PC-9 (cell line): ENCODE measurements at regions not wholly inside any gene's neighbourhood (a gene's known extent, or its start where the extent isn't known, plus 50 kb on each side); places are given as distances from the start of the nearest gene placed in this dataset.

Experiments
- BruUV-seq: library from RNA; stranded (reverse); fragments of 400-500 nt; replicated peaks from 2 replicates; lab custom pipeline; 2021; lab: Mats Ljungman, UMichigan
- CTCF ChIA-PET: fragments of 300-600 bp; sonication (Branson Sonifier 250); formaldehyde crosslinking; loops from one replicate; lab custom pipeline; 2022; ENCODE audit warnings: antibody characterized with exemption; lab: Charles Lee
- POLR2A ChIA-PET: fragments of 300-600 bp; sonication (Branson Sonifier 250); formaldehyde crosslinking; loops from one replicate; lab custom pipeline; 2022; ENCODE audit warnings: antibody characterized with exemption; ENCODE audit not compliant: unreplicated experiment; lab: Charles Lee
- DNase-seq, 2 experiments: peaks; one replicate each; pipeline versions ENCODE4 v3.0.0 to v3.0.0-alpha.2; 2015 to 2022; ENCODE audit warnings: mixed read lengths in 1 of 2
- H2AFZ ChIP-seq: fragments of 200-600 bp; sonication (generic); 2 replicates; pipeline ENCODE4 v1.8.1; 2017; ENCODE audit warnings: antibody characterized with exemption
- H3F3A ChIP-seq: fragments of 200-600 bp; sonication (generic); 2 replicates; pipeline ENCODE4 v1.8.1; 2017; ENCODE audit warnings: antibody characterized with exemption, mild to moderate bottlenecking, low read depth; ENCODE audit not compliant: insufficient read depth
- H3K27ac ChIP-seq: fragments of 200-600 bp; sonication (generic); 2 replicates; pipeline ENCODE4 v1.6.1; 2016; ENCODE audit warnings: mixed run types
- H3K27me3 ChIP-seq: fragments of 200-600 bp; sonication (generic); 2 replicates; pipeline ENCODE4 v1.6.1; 2016; ENCODE audit warnings: low read depth, mixed run types; ENCODE audit not compliant: insufficient read depth
- H3K36me3 ChIP-seq: fragments of 200-600 bp; sonication (generic); 2 replicates; pipeline ENCODE4 v1.6.1; 2016; ENCODE audit warnings: low read depth, mixed run types
- H3K4me1 ChIP-seq: fragments of 200-600 bp; sonication (generic); replicated peaks from 2 replicates; pipeline ENCODE4 v1.6.1; 2016; ENCODE audit warnings: mixed run types; ENCODE audit not compliant: insufficient read depth
- H3K4me2 ChIP-seq: fragments of 200-600 bp; sonication (generic); 2 replicates; pipeline ENCODE4 v1.6.1; 2017; ENCODE audit warnings: mixed run types
- H3K4me3 ChIP-seq: fragments of 200-600 bp; sonication (generic); 2 replicates; pipeline ENCODE4 v1.6.1; 2016; ENCODE audit warnings: mixed run types
- H3K79me2 ChIP-seq: fragments of 200-600 bp; sonication (generic); 2 replicates; pipeline ENCODE4 v1.6.1; 2017; ENCODE audit warnings: low read depth, mixed run types
- H3K9me2 ChIP-seq: fragments of 200-600 bp; sonication (generic); 2 replicates; pipeline ENCODE4 v1.8.1; 2017; ENCODE audit warnings: mild to moderate bottlenecking; ENCODE audit not compliant: insufficient read depth
- H3K9me3 ChIP-seq: fragments of 200-600 bp; sonication (generic); 2 replicates; pipeline ENCODE4 v1.8.1; 2016; ENCODE audit warnings: low read depth; ENCODE audit not compliant: insufficient read depth
- H4K20me1 ChIP-seq: fragments of 200-600 bp; sonication (generic); 2 replicates; pipeline ENCODE4 v1.8.1; 2017; ENCODE audit not compliant: insufficient read depth
- EZH2 ChIP-seq: fragments of 200-600 bp; sonication (generic); IDR thresholded peaks from 2 replicates; pipeline ENCODE4 v1.8.0; 2017; ENCODE audit warnings: antibody characterized with exemption, low read depth
- intact Hi-C: fragments of 100-400 bp; cut with micrococcal nuclease; formaldehyde crosslinking; loops from one replicate; pipeline ENCODE4 v1.10.0; 2022; ENCODE audit not compliant: unreplicated experiment

DNA sequence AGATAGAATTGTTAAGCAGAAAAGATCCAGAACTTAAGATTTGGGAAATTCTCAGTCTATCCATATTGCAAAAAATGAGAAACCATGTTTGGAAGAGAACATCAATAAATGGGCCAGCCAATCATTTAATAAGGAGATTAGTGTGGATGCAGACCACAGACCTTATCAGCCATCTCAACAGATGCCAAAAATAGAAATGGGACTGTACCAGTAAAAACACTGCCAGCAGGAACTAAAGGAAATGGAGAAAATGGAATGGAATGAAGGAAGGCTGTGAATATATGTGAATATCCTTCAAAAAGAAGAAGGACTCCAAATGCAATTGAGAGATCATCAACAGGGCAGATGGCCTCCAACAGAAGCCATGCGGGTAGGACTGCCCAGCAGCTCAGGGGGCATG is 52.7 kb upstream of the ZNF618 start:
- Histone ChIP-seq H3K4me2 (no peak overlapping the region), H2AFZ (no peak overlapping the region), H3K9me2 (no peaks in the 10 kb centered on the region), H4K20me1 (no peaks in the 10 kb centered on the region), H3K4me1 (no peaks in the 10 kb centered on the region), H3F3A (no peaks in the 10 kb centered on the region), H3K4me3 (no peak overlapping the region), H3K9me3 (no peaks in the 10 kb centered on the region; the same call in 1 of the 2 replicates), H3K27ac (no peak overlapping the region), H3K79me2 (no peaks in the 10 kb centered on the region), H3K36me3 (no peaks in the 10 kb centered on the region), H3K27me3 (peaks cover 7% of the 10 kb centered on the region; the same call in 1 of the 2 replicates)
- no peak for TF ChIP-seq EZH2
- BruUV-seq = no TSS peak
- ChIA-PET CTCF (no interaction called here), POLR2A (no interaction called here)
- no peak for DNase-seq
- intact Hi-C loops = no loop called here
